ENCODE measurements at regions not wholly inside any gene's neighbourhood (a gene's known extent, or its start where the extent isn't known, plus 50 kb on each side); places are given as distances from the start of the nearest gene placed in this dataset.

DNA sequence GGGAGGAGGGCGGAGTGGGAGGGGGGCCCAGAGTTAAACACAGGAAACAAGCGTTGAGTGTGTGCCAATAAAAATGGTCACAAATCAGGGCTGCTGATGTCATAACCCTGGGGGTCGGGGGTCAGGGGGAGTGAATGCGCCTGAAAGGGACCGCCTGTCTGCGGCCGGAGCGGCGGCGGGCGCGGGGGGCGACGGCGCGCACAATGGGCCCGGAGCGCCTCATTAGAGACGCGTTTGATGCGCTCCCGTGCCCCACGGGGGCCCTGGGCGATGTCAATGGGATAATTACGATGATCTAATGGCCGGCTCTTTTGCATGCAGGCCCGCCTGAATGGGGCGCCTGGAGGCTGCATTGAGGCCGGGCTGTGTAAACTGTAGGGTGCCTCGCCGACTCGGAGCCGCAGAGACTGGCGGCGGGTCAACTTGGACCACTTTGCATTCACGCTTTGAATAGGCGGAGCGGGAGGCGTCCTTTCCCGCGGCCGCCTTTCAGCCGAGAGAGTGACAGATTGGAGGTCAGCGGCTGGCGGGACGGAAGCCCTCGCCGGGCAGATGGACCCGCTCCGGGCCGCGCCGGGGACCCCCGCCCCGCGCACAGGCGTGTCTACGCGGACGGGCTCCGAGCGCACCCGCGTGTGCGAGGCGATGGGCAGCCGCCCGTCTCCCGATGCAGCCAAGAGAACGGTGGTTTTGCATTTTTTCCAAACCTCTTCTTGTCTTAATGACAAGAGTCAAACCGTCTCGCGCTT, 296.1 kb downstream of the TFAP2C start:
- no peak for DNase-seq

DNA sequence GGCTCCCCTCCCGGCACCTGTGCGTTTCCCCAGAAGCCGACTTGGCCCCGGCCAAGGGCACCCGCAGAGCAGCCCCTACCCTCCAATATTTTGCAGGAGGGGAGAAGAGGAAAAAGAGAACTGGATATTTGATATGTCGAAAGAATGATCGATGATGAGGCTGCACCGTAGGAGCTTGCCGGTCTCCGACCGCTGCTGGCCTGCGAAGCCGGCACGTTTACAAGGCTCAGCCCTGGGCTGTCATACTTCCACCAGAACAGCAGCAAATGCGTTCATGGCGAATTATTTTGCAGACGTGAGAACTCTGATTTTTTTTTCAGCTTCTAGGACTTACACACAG, 296.7 kb downstream of the TFAP2C start:
- no peak for DNase-seq

DNA sequence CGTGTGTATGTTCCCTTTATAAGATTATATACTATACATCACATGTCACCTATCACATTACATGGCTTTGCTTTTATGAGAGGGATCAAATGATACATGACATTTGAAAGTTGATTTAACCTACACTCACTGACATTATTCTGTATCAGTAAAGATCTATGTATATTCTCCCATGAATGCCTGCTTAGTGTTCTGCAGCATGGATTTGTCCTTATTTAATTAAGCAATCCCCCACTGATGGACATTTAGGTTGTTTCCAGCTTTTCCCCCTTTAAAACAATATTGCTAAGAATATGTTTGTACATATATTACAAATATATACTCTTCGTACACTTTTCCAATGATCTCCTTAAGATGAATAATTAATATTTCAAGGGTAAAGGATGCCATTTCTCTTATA, 297.4 kb downstream of the TFAP2C start:
- DNase-seq: no peak

DNA sequence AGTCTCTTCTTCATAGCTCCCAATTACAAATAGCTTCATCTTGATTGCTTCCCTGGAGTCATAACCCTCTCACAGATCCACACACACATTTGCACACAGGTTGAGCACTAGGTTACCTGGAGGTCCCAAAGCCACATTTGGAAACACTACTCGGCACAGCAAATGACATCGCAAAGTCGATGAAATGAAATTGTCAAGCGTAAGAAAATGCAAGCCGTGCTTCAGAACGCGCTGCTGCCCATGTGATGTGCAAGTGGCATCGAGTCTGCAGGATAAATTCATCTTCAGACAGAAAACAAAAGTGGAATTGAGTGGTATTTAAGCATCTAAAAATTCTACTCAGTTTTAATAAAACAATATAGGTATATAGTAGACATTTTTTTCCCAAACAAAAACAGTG, 298.0 kb downstream of the TFAP2C start:
- DNase-seq: no peak

DNA sequence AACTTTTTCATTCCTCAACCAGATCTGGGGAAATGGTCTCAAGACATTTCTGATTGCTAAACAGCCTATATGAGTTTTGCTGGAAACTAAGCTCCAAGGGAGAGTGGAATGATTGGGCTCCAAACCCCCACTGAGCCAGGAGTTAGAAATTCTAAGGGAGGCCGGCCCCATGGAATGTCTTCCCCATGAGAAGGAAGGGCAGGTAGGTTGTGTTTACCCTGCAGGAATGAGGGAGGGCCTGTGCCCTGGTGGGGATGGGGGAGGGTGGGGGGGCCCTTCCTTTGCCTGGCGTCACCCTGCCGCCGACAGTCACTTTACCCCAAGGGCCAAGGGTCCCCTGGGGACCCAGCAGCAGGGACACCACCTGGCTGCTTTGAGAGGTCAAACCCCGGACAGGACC, 298.9 kb downstream of the TFAP2C start:
- no peak for DNase-seq

DNA sequence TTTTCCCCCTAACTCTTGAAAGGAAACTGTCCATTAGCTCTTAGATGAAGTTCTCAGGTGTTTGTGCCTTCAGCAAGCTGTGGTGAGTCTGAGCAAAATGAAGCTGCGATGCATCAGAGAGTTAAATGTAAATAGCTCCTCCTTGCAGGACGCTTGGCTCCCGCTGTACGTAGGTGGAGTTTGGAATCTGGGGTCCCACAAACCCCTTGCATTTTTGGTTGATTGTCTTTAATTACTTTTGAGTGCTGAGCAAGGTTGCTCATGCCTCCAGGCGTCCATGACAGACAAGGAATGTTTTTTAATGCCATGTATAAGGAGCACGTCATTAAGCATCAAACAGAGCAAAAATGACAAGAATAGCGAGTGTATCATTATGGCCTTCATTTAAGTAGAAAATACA, 300.5 kb downstream of the TFAP2C start:
- DNase-seq: no peak

DNA sequence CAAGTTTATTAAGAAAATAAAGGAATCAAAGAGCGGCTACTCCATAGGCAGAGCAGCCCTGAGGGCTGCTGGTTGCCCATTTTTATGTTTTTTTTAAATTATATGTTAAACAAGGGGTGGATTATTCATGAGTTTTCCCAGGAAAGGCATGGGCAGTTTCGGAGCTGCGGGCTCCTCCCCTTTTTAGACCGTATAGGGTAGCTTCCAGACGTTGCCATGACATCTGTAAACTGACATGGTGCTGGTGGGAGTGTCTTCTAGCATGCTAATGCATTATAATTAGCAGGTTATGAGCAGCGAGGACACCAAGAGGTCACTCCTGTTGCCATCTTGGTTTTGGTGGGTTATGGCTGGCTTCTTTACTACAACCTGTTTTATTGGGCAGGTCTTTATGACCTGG, 301.8 kb downstream of the TFAP2C start:
- DNase-seq: no peak

DNA sequence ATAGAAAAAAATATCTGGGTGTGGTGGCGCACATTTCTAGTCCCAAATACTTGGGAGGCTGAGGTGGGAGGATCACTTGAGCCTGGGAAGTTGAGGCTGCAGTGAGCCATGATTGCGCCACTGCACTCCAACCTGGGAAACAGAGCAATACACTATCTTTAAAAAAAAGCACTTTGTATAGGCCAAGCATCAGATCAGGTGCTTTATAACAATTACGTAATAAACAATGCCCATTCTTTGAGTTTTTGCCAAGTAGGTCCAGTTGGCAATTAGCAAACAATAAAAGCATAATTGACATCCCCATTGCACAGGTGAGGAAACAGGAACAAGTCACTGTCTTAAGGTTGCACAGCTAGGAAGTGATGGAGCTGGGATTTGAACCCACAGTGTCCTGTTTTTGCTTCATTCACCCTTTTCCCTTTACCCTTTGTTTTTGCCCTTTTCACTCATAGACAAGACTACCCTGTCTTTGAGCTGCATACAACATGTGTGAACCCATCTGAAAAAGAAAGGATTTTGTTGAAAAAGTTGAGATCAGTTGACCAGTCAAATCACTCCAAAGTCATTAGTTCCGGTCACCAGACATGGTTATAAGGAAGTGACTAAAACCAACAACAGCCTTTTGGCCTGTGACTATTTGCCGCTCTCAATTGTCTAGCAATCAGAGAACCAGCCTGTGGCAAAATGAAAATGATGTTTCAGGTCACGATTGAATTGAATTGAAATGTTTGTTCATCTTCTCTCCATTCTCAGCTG, 303.6 kb downstream of the TFAP2C start:
- no peak for DNase-seq

DNA sequence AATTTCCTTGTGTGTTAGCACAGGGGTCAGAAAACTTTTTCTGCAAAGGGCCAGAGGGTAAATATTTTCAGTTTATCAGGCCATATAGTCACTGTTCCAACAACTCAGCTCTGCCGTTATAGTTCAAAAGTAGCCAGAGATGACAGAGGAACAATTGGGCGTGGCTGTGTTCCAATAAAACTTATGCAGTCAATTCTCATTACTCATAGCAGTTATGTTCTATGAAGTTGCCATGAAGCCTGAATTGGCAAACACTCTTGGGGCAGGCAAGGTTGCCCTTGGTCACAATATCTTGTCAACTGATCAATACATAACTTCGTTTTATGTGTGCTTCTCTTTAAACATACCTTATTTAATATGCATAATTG, 304.2 kb downstream of the TFAP2C start:
- no peak for DNase-seq

DNA sequence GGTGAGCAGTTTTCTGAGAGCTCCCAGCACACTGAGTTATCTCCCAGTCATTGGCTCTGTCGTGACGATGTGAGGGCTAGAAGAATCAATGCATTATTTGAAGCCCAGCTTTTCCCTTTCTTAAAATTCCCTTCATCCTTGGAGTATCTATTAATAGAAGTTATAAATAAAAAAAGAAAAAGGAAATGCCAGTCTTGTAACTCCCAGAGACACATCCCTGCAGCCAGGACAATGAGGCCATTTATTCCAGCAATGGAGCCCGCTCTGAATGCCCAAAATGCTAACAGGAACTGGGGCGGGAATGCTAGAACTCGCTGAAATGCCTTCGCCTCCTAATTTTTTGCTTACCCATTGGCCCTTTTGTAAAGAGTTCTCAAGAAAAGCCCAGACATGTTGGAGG, 305.8 kb downstream of the TFAP2C start:
- no peak for DNase-seq

DNA sequence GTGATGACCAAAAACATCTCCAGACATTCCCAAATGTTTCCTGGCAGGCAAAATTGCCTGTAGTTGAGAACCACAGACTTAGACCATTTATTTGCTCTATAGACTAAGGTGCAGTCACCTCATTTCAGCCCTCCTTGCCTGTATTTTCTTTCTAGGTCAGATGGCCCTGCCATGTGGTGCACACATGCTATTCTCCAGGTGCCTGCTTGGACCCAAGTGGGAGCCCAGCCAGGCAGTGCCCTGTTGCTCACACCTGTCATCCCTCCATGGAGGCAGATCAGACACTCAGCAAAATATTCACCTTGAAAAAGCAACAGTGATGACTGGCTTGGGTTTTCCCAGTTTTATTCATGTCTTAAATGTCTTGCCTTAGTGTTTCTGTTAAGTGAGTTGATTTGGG, 311.4 kb downstream of the TFAP2C start:
- no peak for DNase-seq

DNA sequence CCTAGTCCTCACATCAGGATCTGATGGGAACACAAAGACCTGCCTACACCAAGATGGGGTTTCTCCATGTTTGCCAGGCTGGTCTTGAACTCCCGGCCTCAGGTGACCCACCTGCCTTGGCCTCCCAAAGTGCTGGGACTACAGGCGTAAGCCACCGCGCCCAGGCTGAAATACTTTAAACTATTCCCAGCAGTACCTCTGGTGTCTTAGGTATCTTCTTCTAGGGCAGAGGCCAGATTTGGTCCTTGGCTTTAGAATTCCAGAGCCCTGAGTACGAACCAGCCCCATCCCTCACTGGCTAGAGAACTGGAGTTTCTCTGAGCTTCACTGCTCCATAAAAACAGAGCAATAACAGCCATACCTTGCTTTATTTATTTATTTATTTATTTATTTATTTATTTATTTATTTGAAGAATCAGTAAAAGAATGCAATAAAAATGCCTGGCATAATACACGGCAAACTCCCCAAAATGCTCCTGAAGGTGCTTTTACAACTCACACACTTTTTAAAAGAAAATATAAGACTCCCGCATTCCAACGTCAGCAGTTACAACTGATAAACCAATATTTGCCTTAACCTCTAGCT, 312.1 kb downstream of the TFAP2C start:
- DNase-seq: no peak

DNA sequence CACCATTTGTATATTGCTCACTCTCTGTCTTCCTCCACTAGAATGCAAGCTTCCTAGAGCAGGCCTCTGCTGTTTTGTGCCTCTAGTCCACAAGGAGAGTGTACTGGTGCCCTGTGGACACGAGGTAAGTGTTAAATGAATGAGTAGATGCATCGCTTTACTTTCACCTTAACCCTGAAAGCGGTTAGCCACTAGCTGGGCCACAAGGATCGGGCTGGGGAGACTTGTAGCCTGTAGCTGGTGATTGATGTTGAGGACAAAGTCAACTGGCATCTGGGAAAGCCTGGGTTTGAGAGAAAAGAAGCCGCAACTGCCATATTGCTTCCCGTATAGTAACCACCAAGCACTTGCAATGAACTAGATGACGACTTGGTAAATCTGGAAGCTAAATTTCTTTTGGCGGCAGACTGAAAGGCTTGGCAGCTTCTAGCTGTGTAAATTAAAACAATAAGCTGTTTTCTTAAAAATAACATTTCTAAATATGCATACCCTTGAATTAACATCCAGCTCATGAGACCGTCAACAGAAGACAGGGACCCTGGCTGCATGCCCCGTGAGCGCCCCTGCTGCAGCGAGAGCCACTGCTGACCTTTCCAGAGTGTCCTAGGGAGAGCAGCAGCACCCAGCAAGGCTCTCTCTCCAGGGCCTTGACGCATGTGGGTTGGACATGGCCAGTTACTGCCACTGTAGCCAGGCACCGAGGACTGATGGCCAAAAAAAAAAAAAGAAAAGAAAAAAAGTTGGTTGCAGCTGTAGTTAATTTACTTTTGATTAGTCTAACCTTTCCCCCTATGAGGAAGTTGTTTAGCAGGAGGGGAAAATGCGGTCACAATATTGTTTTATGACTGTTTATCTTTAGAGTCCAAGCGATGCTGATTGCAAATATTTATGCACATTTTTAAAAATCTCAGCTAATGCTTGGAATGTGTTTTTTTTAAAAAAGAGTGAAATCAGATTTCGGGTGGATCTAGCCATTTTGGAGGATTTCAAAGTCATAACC, 315.1 kb downstream of the TFAP2C start:
- no peak for DNase-seq

DNA sequence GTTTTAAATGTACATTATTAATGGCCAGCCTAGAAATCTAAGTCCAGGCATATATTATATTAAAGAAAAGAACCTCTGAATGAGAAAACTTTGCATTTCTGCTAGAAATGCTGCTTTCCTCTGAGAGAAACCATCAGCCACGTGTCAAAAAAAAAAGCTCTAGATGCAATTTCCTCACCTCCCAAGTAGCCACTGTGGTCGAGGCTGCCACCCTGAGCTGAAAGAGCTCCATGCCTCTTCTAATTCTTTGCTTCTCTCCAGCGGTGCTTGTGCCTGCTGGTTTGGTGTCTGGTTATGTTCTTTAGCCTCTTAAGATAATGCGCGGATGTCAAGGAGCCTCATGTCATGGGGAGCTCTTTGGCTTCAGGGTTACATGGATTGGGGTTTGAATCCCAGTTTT, 316.0 kb downstream of the TFAP2C start:
- DNase-seq: no peak

DNA sequence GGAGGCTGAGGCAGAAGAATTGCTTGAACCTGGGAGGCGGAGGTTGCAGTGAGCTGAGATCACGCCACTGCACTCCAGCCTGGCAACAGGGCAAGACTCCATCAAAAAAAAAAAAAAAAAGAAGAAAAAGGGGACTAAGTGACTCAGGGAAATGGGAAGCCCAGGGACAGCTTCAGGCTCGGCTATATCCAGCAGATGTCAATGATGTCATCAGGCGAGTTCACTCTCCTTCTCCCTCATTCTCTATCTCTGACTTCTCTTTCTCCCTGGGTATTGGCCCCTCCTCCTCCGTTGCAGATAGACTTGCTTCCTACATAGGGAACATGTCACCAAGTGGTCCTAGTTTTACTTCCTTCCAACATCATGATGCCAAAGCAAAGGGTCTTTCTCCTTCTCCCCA, 316.8 kb downstream of the TFAP2C start:
- no peak for DNase-seq

DNA sequence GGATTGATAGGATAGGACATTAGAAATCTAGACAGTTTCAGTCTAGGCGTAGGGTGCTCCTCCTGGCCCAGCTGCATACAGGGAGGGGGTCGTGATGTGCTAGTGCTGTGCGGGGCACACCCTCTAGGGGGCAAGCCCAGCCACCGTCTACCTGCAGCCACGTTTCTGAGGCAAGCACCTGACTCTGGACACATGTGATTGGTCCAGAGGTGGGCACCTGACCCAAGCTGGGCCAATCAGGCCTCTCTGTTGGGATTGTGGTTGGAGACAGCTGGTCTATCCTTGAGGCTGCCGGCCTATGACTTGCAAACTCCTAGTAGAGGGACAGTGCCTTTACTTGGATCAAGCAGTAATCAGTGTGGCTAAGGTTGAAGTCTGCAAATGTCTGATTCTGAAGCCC, 317.1 kb downstream of the BMP7 start:
- DNase-seq: no peak

DNA sequence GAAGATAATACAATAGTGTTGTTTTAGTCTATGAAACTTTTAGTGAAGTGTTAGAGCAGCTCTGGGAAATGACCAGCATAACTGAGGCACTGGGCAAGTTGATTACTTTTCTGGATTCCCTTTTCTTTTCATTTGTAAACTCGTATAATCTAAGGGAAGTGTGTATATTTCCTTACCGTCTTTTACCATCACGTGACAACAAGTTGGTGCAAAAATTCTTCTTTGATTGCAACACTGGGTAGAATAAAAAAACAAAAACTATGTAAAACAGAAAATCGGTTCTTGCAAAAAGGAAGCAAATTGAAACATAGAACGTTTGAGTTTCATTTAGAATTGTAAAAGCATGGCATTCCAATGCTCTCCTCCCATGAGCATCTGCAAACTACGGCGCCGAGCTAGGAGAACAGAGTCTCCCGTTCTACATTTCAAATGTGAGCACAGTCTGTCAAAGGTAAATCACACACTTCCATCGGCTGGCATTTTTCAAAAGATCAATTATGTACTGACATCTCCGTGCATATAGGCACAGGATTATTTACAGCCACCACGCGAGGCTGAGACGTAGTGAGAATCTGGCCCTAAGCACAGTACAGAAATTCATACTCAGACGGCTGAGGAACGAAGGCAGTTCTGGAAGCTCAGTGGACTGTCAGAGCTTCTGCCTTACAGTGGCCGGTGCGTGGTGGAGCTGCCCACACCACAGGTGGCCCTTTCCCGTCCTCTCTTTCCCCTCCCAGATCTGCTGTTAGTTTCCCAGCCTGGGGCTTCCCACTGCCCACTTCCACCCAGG, 314.0 kb downstream of the BMP7 start:
- no peak for DNase-seq

DNA sequence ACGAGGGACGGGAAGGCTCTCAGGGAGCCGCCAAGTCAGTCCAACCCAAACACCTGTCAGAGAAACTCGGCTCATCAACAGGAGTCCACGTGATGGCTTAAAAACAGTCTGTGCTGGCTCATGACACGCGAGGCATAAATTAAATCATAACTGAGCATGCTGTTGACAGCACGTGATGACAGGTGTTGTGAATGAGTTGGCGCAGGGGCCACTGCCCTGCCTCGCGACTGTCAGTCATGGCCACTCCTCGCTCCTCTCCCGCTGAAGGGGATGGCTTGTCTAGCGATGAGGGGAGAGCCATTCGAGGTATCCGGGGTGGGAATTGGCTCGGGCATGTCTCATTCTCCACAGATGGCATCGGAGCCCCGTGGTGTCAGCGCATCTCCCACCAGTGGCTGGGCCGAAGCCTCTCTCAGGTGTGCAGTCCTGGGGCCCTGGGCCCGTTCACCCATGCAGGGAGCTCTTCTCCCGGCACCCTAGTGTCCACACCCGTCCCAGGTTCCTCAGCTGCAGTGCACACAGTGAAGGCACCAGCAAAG, 313.3 kb downstream of the BMP7 start:
- no peak for DNase-seq

DNA sequence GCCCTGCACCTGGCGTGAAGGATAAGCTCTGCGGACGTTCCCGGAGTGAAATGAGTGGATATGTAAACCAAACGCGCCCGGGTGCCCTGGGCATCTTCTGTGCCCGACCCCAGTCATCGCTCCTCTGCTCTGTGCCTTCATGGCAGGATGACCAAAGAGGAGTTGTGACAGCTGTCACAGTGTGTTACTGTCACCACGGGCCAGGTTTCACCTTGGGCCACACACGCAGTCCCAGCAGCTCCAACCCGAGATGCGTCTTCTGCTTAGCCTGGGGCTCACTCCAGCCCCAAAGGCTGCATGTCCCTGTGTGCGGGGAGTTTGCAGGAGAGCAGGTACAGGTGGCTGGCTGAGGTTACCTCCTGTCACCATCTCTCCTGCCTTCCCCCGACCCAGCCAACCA, 311.6 kb downstream of the BMP7 start:
- DNase-seq: no peak

DNA sequence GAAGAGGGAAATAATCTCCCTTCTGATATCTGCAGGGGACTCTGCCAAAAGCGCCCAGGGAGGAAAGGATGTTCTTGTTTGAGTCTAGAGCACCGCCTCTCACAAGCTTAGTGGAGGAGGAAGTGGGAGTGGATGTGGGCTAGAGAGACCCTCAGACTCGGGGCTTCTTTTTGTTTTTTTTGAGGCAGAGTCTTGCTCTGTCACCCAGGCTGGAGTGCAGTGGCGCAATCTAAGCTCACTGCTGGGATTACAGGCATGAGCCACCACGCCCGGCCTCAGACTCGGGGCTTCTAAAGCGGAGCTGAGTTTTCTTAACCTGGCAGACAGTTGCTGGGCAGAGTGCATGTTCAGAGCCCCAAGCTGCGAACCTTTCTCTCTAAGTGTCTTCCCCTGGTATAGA, 310.8 kb downstream of the BMP7 start:
- no peak for DNase-seq

DNA sequence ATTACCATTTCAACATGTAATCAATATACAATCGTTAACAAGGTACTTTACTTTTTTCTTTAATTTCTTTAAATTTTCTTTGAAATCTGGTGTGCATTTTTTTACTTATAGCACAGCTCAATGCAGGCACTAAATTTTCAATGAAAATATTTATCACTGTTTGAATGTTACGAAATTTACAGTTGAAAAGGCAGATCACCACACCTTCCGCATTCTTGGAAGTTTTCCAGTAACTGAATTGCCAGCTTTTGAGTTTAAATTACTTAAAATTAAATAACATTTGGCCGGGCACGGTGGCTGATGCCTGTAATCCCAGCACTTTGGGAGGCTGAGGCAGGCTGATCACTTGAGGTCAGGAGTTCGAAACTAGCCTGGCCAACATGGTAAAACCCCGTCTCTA, 309.9 kb downstream of the BMP7 start:
- DNase-seq: no peak

Data from muscle of arm (tissue), 1 donor.